ENCODE measurements at regions not wholly inside any gene's neighbourhood (a gene's known extent, or its start where the extent isn't known, plus 50 kb on each side); places are given as distances from the start of the nearest gene placed in this dataset.
A peak's percentile ranks its signal among the peaks of the same experiment; 100 is the strongest.

- H3K9me2 ChIP-seq (replicated peaks; ENCODE audit: low read depth, low read length), result no peaks in the 10 kb centered on the region
- no peaks in the 10 kb centered on the region for H4K20me1 ChIP-seq (ENCODE audit: insufficient read depth, low read length, poor library complexity, severe bottlenecking)
- H3K9me3 ChIP-seq (ENCODE audit: insufficient read depth, low read depth, low read length), result no peaks in the 10 kb centered on the region
- H3K4me1 ChIP-seq (ENCODE audit: insufficient read depth, low read length, poor library complexity, severe bottlenecking), result peaks cover 17% of the 10 kb centered on the region
- no peak overlapping the region for H2AFZ ChIP-seq (ENCODE audit: low read length)
- H3K79me2 ChIP-seq (ENCODE audit: insufficient read depth, low read length), result no peaks in the 10 kb centered on the region
- H3K27me3 ChIP-seq (ENCODE audit: insufficient read depth, low read length, poor library complexity, severe bottlenecking), result no peaks in the 10 kb centered on the region
- no peak overlapping the region for H3K9ac ChIP-seq (ENCODE audit: low read depth, low read length, poor library complexity, severe bottlenecking)
- H3F3A ChIP-seq (ENCODE audit: low read depth), result no peaks in the 10 kb centered on the region
- TF ChIP-seq CTCF (conservative IDR thresholded peaks at IDR 0.05; ENCODE audit: low read length) (no peak), EZH2phosphoT487 (IDR thresholded peaks at IDR 0.05; ENCODE audit: borderline replicate concordance) (no peak)
- H3K36me3 ChIP-seq (ENCODE audit: insufficient read depth, low read length), result no peaks in the 10 kb centered on the region
- H3K4me2 ChIP-seq (ENCODE audit: low read depth, low read length, poor library complexity, severe bottlenecking), result no peak overlapping the region
- H3K4me3 ChIP-seq (ENCODE audit: low read length, poor library complexity, severe bottlenecking), result no peak overlapping the region
Observed at GRCh38 chr9:81035601-81036000, 653.7 kb downstream of the TLE1 start.

DNA sequence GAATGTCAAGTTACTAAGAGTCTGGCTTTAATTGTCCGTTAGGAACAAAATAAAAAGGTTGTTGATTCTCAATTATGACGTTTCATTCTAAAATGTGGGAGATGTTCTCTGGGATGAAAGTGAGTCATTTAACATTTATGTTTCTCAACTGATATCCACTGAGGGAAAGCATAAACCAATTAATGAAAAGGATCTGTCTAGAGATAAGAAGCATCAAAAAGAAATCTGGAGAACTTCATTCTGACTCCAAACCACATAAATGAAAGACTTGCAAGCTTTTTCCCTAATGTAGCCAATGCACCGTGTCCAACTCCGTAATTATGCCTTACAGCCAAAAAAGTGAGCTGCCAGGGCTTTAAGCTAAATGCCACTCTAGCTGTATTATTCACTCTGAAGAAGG, 654.2 kb downstream of the TLE1 start:
- TF ChIP-seq CTCF (conservative IDR thresholded peaks at IDR 0.05; ENCODE audit: low read length), result no peak
- no peak for TF ChIP-seq EZH2phosphoT487 (IDR thresholded peaks at IDR 0.05; ENCODE audit: borderline replicate concordance)
- no peak overlapping the region for H3K4me2 ChIP-seq (ENCODE audit: low read depth, low read length, poor library complexity, severe bottlenecking)
- H3K9ac ChIP-seq (ENCODE audit: low read depth, low read length, poor library complexity, severe bottlenecking), result no peak overlapping the region
- no peak overlapping the region for H2AFZ ChIP-seq (ENCODE audit: low read length)
- no peaks in the 10 kb centered on the region for H3K9me2 ChIP-seq (replicated peaks; ENCODE audit: low read depth, low read length)
- no peaks in the 10 kb centered on the region for H3F3A ChIP-seq (ENCODE audit: low read depth)
- no peaks in the 10 kb centered on the region for H3K79me2 ChIP-seq (ENCODE audit: insufficient read depth, low read length)
- no peaks in the 10 kb centered on the region for H3K27me3 ChIP-seq (ENCODE audit: insufficient read depth, low read length, poor library complexity, severe bottlenecking)
- H3K4me3 ChIP-seq (ENCODE audit: low read length, poor library complexity, severe bottlenecking), result no peak overlapping the region
- no peaks in the 10 kb centered on the region for H3K9me3 ChIP-seq (ENCODE audit: insufficient read depth, low read depth, low read length)
- H4K20me1 ChIP-seq (ENCODE audit: insufficient read depth, low read length, poor library complexity, severe bottlenecking), result no peaks in the 10 kb centered on the region
- H3K36me3 ChIP-seq (ENCODE audit: insufficient read depth, low read length), result no peaks in the 10 kb centered on the region
- H3K4me1 ChIP-seq (ENCODE audit: insufficient read depth, low read length, poor library complexity, severe bottlenecking), result peaks cover 17% of the 10 kb centered on the region

- Histone ChIP-seq H3K79me2 (ENCODE audit: insufficient read depth, low read length) (no peaks in the 10 kb centered on the region), H3K9ac (ENCODE audit: low read depth, low read length, poor library complexity, severe bottlenecking) (no peak overlapping the region), H3F3A (ENCODE audit: low read depth) (no peaks in the 10 kb centered on the region), H3K4me2 (ENCODE audit: low read depth, low read length, poor library complexity, severe bottlenecking) (no peak overlapping the region), H3K4me3 (ENCODE audit: low read length, poor library complexity, severe bottlenecking) (no peak overlapping the region), H3K36me3 (ENCODE audit: insufficient read depth, low read length) (no peaks in the 10 kb centered on the region), H3K9me3 (ENCODE audit: insufficient read depth, low read depth, low read length) (no peaks in the 10 kb centered on the region), H3K9me2 (replicated peaks; ENCODE audit: low read depth, low read length) (no peaks in the 10 kb centered on the region), H3K27me3 (ENCODE audit: insufficient read depth, low read length, poor library complexity, severe bottlenecking) (no peaks in the 10 kb centered on the region), H4K20me1 (ENCODE audit: insufficient read depth, low read length, poor library complexity, severe bottlenecking) (no peaks in the 10 kb centered on the region), H3K4me1 (ENCODE audit: insufficient read depth, low read length, poor library complexity, severe bottlenecking) (peaks cover 17% of the 10 kb centered on the region), H2AFZ (ENCODE audit: low read length) (peak overlapping the region; percentile 38)
- TF ChIP-seq EZH2phosphoT487 (IDR thresholded peaks at IDR 0.05; ENCODE audit: borderline replicate concordance), result no peak
- TF ChIP-seq CTCF (conservative IDR thresholded peaks at IDR 0.05; ENCODE audit: low read length), result no peak
Observed at GRCh38 chr9:81032831-81033230, 656.5 kb downstream of the TLE1 start.

Measured in Loucy (cell line).